RWPE2 (cell line): ENCODE measurements at regions not wholly inside any gene's neighbourhood (a gene's known extent, or its start where the extent isn't known, plus 50 kb on each side); places are given as distances from the start of the nearest gene placed in this dataset.
"Not testable (repeated sequence)": the region's sequence is repeated elsewhere in the genome, so short reads cannot be mapped to it uniquely, and the experiment has no call there.

ENCODE experiments used
- ATAC-seq: fragments of 200-7000 bp; cut with Tn5 transposase; 3 replicates; pipeline ENCODE4 v1.9.1; 2021; ENCODE audit warnings: low read depth
- DNase-seq: peaks from one replicate; pipeline ENCODE4 v3.0.0-alpha.2; 2020; ENCODE audit warnings: low spot score
- H3K27ac ChIP-seq: fragments of 450-650 bp; 2 replicates; pipeline ENCODE4 v1.5.1; 2017; ENCODE audit warnings: mild to moderate bottlenecking; ENCODE audit not compliant: poor library complexity, severe bottlenecking
- H3K27me3 ChIP-seq: fragments of 250-450 bp; sonication (Bioruptor Pico); 2 replicates; pipeline ENCODE4 v1.5.1; 2021; ENCODE audit warnings: mild to moderate bottlenecking, moderate library complexity; ENCODE audit not compliant: insufficient read depth, poor library complexity, severe bottlenecking
- H3K36me3 ChIP-seq: fragments of 250-450 bp; sonication (Bioruptor Pico); 2 replicates; pipeline ENCODE4 v1.5.1; 2020; ENCODE audit warnings: low read depth, mild to moderate bottlenecking, moderate library complexity
- H3K4me1 ChIP-seq: fragments of 250-450 bp; sonication (Bioruptor Pico); 2 replicates; pipeline ENCODE4 v1.5.1; 2021; ENCODE audit warnings: mild to moderate bottlenecking, moderate library complexity; ENCODE audit not compliant: insufficient read depth, poor library complexity, severe bottlenecking
- H3K4me3 ChIP-seq: fragments of 250-450 bp; sonication (Bioruptor Pico); 2 replicates; pipeline ENCODE4 v1.5.1; 2021; ENCODE audit warnings: mild to moderate bottlenecking, moderate library complexity; ENCODE audit not compliant: severe bottlenecking
- H3K9me3 ChIP-seq: fragments of 250-450 bp; sonication (Bioruptor Pico); 2 replicates; pipeline ENCODE4 v1.5.1; 2021; ENCODE audit warnings: mild to moderate bottlenecking, moderate library complexity; ENCODE audit not compliant: severe bottlenecking
- TF ChIP-seq, protein P1 (sequence below): fragments of 450-650 bp; IDR thresholded peaks from one replicate; pipeline ENCODE4 v1.5.1; 2017; ENCODE audit warnings: mild to moderate bottlenecking, moderate library complexity; ENCODE audit not compliant: poor library complexity, severe bottlenecking

GRCh38 chr9:104232781-104233341 is 138.8 kb downstream of the SMC2 start:
- TF ChIP-seq, protein P1, sequence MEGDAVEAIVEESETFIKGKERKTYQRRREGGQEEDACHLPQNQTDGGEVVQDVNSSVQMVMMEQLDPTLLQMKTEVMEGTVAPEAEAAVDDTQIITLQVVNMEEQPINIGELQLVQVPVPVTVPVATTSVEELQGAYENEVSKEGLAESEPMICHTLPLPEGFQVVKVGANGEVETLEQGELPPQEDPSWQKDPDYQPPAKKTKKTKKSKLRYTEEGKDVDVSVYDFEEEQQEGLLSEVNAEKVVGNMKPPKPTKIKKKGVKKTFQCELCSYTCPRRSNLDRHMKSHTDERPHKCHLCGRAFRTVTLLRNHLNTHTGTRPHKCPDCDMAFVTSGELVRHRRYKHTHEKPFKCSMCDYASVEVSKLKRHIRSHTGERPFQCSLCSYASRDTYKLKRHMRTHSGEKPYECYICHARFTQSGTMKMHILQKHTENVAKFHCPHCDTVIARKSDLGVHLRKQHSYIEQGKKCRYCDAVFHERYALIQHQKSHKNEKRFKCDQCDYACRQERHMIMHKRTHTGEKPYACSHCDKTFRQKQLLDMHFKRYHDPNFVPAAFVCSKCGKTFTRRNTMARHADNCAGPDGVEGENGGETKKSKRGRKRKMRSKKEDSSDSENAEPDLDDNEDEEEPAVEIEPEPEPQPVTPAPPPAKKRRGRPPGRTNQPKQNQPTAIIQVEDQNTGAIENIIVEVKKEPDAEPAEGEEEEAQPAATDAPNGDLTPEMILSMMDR = no peak
- Histone ChIP-seq H3K4me1 (peaks cover 7% of the 10 kb centered on the region), H3K4me3 (no peak overlapping the region), H3K9me3 (no peaks in the 10 kb centered on the region), H3K27ac (peak overlapping the region; percentile 82), H3K36me3 (no peaks in the 10 kb centered on the region), H3K27me3 (no peaks in the 10 kb centered on the region)
- peak; percentile 87 for ATAC-seq
- DNase-seq = no peak

GRCh38 chr9:104233366-104233765 is 139.3 kb downstream of the SMC2 start:
- no peak; the same call in 2 of the 3 replicates for ATAC-seq
- DNase-seq = no peak
- peak overlapping the region; percentile 82 for H3K27ac ChIP-seq
- H3K36me3 ChIP-seq = no peaks in the 10 kb centered on the region
- H3K9me3 ChIP-seq = no peaks in the 10 kb centered on the region
- TF ChIP-seq, protein P1 = no peak
- no peak overlapping the region for H3K4me3 ChIP-seq
- H3K27me3 ChIP-seq = no peaks in the 10 kb centered on the region
- peaks cover 7% of the 10 kb centered on the region for H3K4me1 ChIP-seq

- H3K9me3 ChIP-seq = not testable (repeated sequence)
These were observed 140.7 kb downstream of the SMC2 start for GRCh38 chr9:104234632-104235337.

DNA sequence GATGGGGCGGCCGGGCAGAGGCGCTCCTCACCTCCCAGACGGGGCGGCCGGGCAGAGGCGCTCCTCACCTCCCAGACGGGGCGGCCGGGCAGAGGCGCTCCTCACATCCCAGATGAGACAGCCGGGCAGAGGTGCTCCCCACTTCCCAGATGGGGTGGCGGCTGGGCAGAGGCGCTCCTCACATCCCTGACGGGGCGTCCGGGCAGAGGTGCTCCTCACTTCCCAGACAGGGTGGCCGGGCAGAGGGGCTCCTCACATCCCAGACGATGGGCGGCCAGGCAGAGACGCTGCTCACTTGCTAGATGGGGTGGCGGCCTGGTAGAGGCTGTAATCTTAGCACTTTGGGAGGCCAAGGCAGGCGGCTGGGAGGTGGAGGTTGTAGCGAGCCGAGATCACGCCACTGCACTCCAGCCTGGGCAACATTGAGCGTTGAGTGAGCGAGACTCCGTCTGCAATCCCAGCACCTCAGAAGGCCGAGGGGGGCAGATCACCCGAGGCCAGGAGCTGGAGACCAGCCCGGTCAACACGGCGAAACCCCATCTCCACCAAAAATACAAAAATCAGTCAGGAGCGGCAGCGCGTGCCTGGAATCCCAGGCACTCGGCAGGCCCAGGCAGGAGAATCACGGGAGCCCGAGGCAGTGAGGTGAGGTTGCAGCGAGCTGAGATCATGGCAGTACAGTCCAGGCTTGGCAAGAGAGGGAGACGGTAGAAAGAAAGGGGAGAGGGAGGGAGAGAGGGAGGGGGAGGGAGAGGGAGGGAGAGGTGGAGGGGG is 141.4 kb downstream of the SMC2 start:
- not testable (repeated sequence) for H3K4me3 ChIP-seq, H3K9me3 ChIP-seq, H3K27me3 ChIP-seq, ATAC-seq, DNase-seq, H3K36me3 ChIP-seq, H3K4me1 ChIP-seq, H3K27ac ChIP-seq

More at GRCh38 chr9:104234632-104235337, 140.7 kb downstream of the SMC2 start:
- not testable (repeated sequence) for H3K27me3 ChIP-seq, H3K27ac ChIP-seq, H3K4me1 ChIP-seq, H3K36me3 ChIP-seq, DNase-seq, H3K4me3 ChIP-seq, ATAC-seq

- Histone ChIP-seq H3K27ac (no peak overlapping the region), H3K27me3 (no peaks in the 10 kb centered on the region), H3K9me3 (no peaks in the 10 kb centered on the region), H3K4me3 (no peak overlapping the region), H3K4me1 (no peaks in the 10 kb centered on the region), H3K36me3 (no peaks in the 10 kb centered on the region)
- DNase-seq = no peak
- no peak for ATAC-seq
- TF ChIP-seq, protein P1 = no peak
These were observed 144.6 kb downstream of the SMC2 start for GRCh38 chr9:104238668-104239067.
